Smooth muscle cell (in vitro differentiated cells): ENCODE measurements at regions not wholly inside any gene's neighbourhood (a gene's known extent, or its start where the extent isn't known, plus 50 kb on each side); places are given as distances from the start of the nearest gene placed in this dataset.

ENCODE experiments used
- DNase-seq: peaks from one replicate; lab custom pipeline; 2025; ENCODE audit not compliant: unreplicated experiment; lab: John Stamatoyannopoulos, UW
- H2AFZ ChIP-seq: fragments of 200-600 bp; sonication (generic); 2 replicates; pipeline ENCODE4 v1.6.0; 2016; ENCODE audit warnings: antibody characterized with exemption, low read depth, mild to moderate bottlenecking
- H3F3A ChIP-seq: fragments of 200-600 bp; sonication (generic); 2 replicates; pipeline ENCODE4 v1.6.0; 2017; ENCODE audit warnings: antibody characterized with exemption, low read depth
- H3K27ac ChIP-seq: fragments of 200-600 bp; sonication (generic); 2 replicates; pipeline ENCODE4 v1.5.1; 2016; ENCODE audit warnings: low read depth, mild to moderate bottlenecking
- H3K27me3 ChIP-seq: fragments of 200-600 bp; sonication (generic); 2 replicates; pipeline ENCODE4 v1.6.1; 2016; ENCODE audit warnings: low read depth, mild to moderate bottlenecking
- H3K36me3 ChIP-seq: fragments of 200-600 bp; sonication (generic); 2 replicates; pipeline ENCODE4 v1.5.1; 2016; ENCODE audit warnings: low read depth
- H3K4me1 ChIP-seq: fragments of 200-600 bp; sonication (generic); 2 replicates; pipeline ENCODE4 v1.5.1; 2016; ENCODE audit warnings: low read depth
- H3K4me2 ChIP-seq: fragments of 200-600 bp; sonication (generic); 2 replicates; pipeline ENCODE4 v1.6.0; 2016; ENCODE audit warnings: mild to moderate bottlenecking
- H3K4me3 ChIP-seq: fragments of 200-600 bp; sonication (generic); 2 replicates; pipeline ENCODE4 v1.5.1; 2016; ENCODE audit warnings: mild to moderate bottlenecking
- H3K79me2 ChIP-seq: fragments of 200-600 bp; sonication (generic); 2 replicates; pipeline ENCODE4 v1.6.0; 2016; ENCODE audit warnings: low read depth, mild to moderate bottlenecking
- H3K9ac ChIP-seq: fragments of 200-600 bp; sonication (generic); 2 replicates; pipeline ENCODE4 v1.6.0; 2016; ENCODE audit warnings: low read depth
- H3K9me3 ChIP-seq: fragments of 200-600 bp; sonication (generic); replicated peaks from 2 replicates; pipeline ENCODE4 v1.5.1; 2016; ENCODE audit warnings: low read depth
- H4K20me1 ChIP-seq: fragments of 200-600 bp; sonication (generic); 2 replicates; pipeline ENCODE4 v1.6.0; 2016; ENCODE audit warnings: low read depth
- WGBS: methylation state at CpG from one replicate; pipeline ENCODE4 v1.1.7; 2016; ENCODE audit warnings: low lambda C conversion rate; 5-methylcytosine and 5-hydroxymethylcytosine counted together
- TF ChIP-seq, protein P1 (sequence below): fragments of 200-600 bp; sonication (generic); IDR thresholded peaks from 2 replicates; pipeline ENCODE4 v1.5.1; 2017; ENCODE audit warnings: borderline replicate concordance, mild to moderate bottlenecking, antibody characterized with exemption; ENCODE audit not compliant: insufficient read depth, poor library complexity, severe bottlenecking

DNA sequence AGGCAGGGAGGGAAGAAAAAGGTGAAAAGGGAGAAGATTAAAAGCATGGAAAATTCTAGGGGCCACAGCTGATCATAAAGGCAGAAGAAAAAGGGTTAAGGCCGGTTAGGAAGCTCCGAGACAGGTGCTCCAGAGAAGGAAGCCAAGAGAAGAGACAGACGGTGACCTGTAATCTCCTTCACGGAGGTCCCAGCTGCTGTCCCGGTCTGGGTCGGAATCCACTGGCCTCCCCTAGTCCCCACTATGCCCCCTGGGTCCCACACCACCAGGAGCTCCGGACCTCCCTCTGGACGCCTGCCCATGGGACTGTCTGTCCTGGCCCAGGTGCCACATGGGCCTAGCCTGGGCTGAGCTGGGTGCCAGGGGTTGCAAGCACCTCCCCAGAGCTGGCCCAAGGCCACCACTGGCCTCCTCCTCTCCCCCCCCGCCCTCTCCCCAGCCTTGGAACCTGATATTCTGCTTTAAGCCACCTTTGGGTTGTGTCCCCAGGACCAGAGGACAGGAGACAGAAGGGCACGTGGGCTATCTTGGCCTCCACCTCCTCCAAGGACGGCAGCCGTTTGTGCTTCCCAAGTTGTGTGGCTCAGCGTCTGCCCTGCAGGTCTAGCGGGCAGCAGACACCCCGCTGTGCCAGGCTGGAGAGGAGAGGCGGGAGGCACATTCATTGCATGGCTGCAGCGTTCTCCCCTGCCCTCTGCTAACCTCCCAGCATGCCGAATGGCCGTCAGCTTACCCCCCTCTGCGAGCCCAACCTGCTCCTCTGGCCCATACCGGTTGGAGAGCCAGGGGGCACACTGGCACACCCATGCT, 102.4 kb downstream of the ENGASE start:
- H4K20me1 ChIP-seq = no peaks in the 10 kb centered on the region
- no peak overlapping the region for H2AFZ ChIP-seq
- WGBS = 82% methylated on average over 18 of the region's 21 CpGs
- H3K9me3 ChIP-seq = no peaks in the 10 kb centered on the region
- no peak overlapping the region for H3K4me2 ChIP-seq
- no peak overlapping the region for H3K27ac ChIP-seq
- peaks cover 33% of the 10 kb centered on the region for H3K27me3 ChIP-seq
- no peak overlapping the region for H3K9ac ChIP-seq
- no peak overlapping the region for H3K4me3 ChIP-seq
- no peaks in the 10 kb centered on the region for H3K79me2 ChIP-seq
- H3K4me1 ChIP-seq = no peaks in the 10 kb centered on the region
- TF ChIP-seq, protein P1, sequence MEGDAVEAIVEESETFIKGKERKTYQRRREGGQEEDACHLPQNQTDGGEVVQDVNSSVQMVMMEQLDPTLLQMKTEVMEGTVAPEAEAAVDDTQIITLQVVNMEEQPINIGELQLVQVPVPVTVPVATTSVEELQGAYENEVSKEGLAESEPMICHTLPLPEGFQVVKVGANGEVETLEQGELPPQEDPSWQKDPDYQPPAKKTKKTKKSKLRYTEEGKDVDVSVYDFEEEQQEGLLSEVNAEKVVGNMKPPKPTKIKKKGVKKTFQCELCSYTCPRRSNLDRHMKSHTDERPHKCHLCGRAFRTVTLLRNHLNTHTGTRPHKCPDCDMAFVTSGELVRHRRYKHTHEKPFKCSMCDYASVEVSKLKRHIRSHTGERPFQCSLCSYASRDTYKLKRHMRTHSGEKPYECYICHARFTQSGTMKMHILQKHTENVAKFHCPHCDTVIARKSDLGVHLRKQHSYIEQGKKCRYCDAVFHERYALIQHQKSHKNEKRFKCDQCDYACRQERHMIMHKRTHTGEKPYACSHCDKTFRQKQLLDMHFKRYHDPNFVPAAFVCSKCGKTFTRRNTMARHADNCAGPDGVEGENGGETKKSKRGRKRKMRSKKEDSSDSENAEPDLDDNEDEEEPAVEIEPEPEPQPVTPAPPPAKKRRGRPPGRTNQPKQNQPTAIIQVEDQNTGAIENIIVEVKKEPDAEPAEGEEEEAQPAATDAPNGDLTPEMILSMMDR = no peak
- no peaks in the 10 kb centered on the region for H3K36me3 ChIP-seq
- no peak for DNase-seq
- H3F3A ChIP-seq = no peaks in the 10 kb centered on the region

DNA sequence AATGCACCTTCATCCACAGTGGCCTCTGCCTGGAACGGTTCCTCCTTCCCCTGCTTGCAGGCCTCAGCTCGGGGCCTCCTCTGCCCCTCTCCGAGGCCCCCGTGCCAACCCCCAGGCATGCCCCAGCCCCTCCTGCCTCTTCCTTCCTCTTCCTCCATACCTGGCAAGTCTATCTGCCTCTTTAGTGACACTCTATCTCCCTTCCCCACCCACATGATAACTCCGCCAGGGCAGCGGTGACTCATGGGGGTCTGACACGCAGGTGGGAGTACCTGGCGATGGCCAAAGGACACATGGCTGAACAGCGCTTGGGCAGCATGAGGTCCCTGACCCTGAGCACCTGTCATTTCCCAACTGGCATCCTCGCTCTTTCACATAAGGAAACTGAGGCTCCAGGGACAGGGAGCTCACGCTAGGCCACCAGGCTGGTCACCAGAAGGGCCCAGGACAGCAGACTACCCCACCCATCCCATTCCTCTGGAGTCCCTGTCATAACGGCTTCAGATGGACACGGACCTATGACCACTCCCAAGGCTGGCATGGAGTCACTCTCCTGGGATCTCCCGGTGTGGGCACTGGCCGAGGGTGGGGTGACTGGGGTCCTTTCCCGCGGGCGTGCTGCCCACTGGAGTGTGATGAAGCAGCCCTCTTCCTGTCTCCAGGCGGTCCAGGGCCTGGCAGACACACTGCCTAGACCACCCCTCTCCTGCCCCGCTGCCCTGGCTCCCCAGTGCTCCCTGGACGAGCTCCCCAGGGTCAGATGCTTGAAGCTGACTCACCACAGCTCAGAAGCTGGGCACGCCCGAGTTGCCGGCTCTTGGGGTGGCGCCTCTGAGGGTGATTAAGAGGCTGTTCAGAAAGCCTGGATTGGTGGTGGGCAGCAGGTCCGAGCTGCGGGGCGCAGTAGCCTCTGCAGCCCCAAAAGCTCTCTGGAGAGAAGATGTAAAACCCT, 100.6 kb downstream of the ENGASE start:
- no peak overlapping the region for H3K4me2 ChIP-seq
- DNase-seq = no peak
- no peaks in the 10 kb centered on the region for H3K4me1 ChIP-seq
- no peaks in the 10 kb centered on the region for H3K36me3 ChIP-seq
- 86% methylated on average over 24 of the region's 28 CpGs for WGBS
- no peak overlapping the region for H3K4me3 ChIP-seq
- H3K27ac ChIP-seq = no peak overlapping the region
- no peak overlapping the region for H2AFZ ChIP-seq
- TF ChIP-seq, protein P1 = no peak
- H3K79me2 ChIP-seq = no peaks in the 10 kb centered on the region
- H3K9ac ChIP-seq = no peak overlapping the region
- H3F3A ChIP-seq = no peaks in the 10 kb centered on the region
- H3K9me3 ChIP-seq = no peaks in the 10 kb centered on the region
- peaks cover 15% of the 10 kb centered on the region for H3K27me3 ChIP-seq
- H4K20me1 ChIP-seq = no peaks in the 10 kb centered on the region

DNA sequence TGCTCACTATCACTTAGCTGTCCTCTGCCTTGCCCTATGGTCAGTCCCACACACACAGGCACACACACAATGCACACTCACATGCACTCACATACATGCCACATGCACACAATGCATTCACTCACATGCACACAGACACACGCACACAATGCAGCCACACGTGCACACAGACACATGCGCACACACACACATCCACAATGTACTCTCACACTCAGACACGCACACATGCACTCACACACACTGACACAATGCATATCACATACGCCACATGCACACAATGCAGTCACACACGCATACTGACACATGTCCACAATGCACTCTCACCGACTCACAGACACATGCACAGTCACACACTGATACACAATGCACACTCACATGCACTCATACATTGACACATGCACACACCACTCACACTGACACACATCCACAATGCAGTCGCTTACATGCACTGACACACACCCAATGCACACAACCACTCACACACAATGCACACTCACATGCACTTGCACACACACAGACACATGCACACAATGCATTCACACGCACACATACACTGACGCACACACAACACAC, 99.7 kb downstream of the ENGASE start:
- TF ChIP-seq, protein P1 = no peak
- no peaks in the 10 kb centered on the region for H4K20me1 ChIP-seq
- no peaks in the 10 kb centered on the region for H3K9me3 ChIP-seq
- 93% methylated on average over 10 of the region's 10 CpGs for WGBS
- no peak for DNase-seq
- H3K79me2 ChIP-seq = no peaks in the 10 kb centered on the region
- H2AFZ ChIP-seq = no peak overlapping the region
- no peak overlapping the region for H3K9ac ChIP-seq
- H3K4me1 ChIP-seq = no peaks in the 10 kb centered on the region
- H3F3A ChIP-seq = no peaks in the 10 kb centered on the region
- no peak overlapping the region for H3K4me2 ChIP-seq
- no peak overlapping the region for H3K4me3 ChIP-seq
- no peaks in the 10 kb centered on the region for H3K36me3 ChIP-seq
- peaks cover 15% of the 10 kb centered on the region for H3K27me3 ChIP-seq
- no peak overlapping the region for H3K27ac ChIP-seq
